Right atrium auricular region (tissue), 2 donors: ENCODE measurements at regions not wholly inside any gene's neighbourhood (a gene's known extent, or its start where the extent isn't known, plus 50 kb on each side); places are given as distances from the start of the nearest gene placed in this dataset.

ENCODE experiments used
- DNase-seq: peaks from one replicate; pipeline ENCODE4 v3.0.0-alpha.2; 2019; ENCODE audit warnings: low spot score
- H3K27ac ChIP-seq, 2 donors: fragments of 200-600 bp; sonication (generic); 1 replicate in 1 of 2; 2 replicates in 1 of 2; pipeline ENCODE4 v1.5.1; 2016 to 2019
- H3K27me3 ChIP-seq, 2 donors: fragments of 200-600 bp; sonication (generic); one replicate each; pipeline versions ENCODE4 v1.5.1 to v1.6.0; 2017 to 2019
- H3K36me3 ChIP-seq: fragments of 200-600 bp; sonication (generic); one replicate; pipeline ENCODE4 v1.5.1; 2016
- H3K4me1 ChIP-seq, 2 donors: fragments of 200-600 bp; sonication (generic); one replicate each; pipeline versions ENCODE4 v1.5.1 to v1.6.0; 2017 to 2019
- H3K4me3 ChIP-seq, 2 donors: fragments of 200-600 bp; sonication (generic); 1 replicate in 1 of 2; 2 replicates in 1 of 2; pipeline ENCODE4 v1.5.1; 2017 to 2019; ENCODE audit warnings: mild to moderate bottlenecking in 1 of 2, moderate library complexity in 1 of 2
- H3K9me3 ChIP-seq, 2 donors: fragments of 200-600 bp; sonication (generic); one replicate each; pipeline ENCODE4 v1.5.1; 2019
- TF ChIP-seq, protein P1 (sequence below), 2 donors: fragments of 200-600 bp; sonication (generic); IDR thresholded peaks; one replicate each; pipeline ENCODE4 v1.5.1; 2019; ENCODE audit warnings: antibody characterized with exemption in 2 of 2

GRCh38 chrX:139222511-139223200, 307.9 kb upstream of the F9 start:
- H3K4me1 ChIP-seq = no peaks in the 10 kb centered on the region
- H3K4me3 ChIP-seq = no peak overlapping the region
- TF ChIP-seq, protein P1, sequence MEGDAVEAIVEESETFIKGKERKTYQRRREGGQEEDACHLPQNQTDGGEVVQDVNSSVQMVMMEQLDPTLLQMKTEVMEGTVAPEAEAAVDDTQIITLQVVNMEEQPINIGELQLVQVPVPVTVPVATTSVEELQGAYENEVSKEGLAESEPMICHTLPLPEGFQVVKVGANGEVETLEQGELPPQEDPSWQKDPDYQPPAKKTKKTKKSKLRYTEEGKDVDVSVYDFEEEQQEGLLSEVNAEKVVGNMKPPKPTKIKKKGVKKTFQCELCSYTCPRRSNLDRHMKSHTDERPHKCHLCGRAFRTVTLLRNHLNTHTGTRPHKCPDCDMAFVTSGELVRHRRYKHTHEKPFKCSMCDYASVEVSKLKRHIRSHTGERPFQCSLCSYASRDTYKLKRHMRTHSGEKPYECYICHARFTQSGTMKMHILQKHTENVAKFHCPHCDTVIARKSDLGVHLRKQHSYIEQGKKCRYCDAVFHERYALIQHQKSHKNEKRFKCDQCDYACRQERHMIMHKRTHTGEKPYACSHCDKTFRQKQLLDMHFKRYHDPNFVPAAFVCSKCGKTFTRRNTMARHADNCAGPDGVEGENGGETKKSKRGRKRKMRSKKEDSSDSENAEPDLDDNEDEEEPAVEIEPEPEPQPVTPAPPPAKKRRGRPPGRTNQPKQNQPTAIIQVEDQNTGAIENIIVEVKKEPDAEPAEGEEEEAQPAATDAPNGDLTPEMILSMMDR (IDR thresholded peaks at IDR 0.05) = no peak
- no peaks in the 10 kb centered on the region for H3K36me3 ChIP-seq
- DNase-seq = no peak
- H3K9me3 ChIP-seq = no peaks in the 10 kb centered on the region
- no peaks in the 10 kb centered on the region for H3K27me3 ChIP-seq
- H3K27ac ChIP-seq = no peak overlapping the region

GRCh38 chrX:139213241-139213709, 317.3 kb upstream of the F9 start:
- Histone ChIP-seq H3K9me3 (no peaks in the 10 kb centered on the region), H3K27me3 (no peaks in the 10 kb centered on the region), H3K4me3 (no peak overlapping the region), H3K4me1 (no peaks in the 10 kb centered on the region), H3K36me3 (no peaks in the 10 kb centered on the region), H3K27ac (no peak overlapping the region)
- TF ChIP-seq, protein P1 (IDR thresholded peaks at IDR 0.05) = no peak
- no peak for DNase-seq

DNA sequence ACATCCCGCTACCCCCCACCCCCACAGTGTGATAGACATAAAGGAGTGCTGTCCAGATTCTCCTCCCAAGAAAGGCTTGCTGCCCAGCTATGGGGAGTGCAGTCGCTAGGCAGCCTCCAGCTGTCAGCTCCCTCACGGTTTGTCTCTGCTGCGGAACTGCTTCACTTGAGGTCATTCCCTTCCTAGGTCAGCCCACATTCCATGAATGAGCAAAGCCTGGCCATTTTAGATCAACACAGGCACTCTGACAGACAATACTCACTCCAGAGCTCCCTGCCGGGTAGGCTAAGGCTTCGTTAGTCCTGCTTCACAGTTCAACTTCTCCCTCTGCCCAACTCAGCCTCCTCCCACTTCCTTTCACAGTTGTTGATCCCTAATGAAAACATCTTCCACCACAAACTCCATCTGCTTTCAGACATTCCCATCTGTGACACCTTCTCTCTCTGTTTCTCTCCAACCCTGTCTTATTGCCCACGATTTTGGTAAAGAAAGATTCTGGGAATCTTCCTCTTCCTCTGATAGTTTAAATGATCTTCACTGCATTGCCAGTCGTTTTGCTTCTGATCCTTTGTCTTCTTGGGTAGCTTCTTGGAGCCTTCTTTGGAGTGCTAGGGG, 318.9 kb upstream of the F9 start:
- Histone ChIP-seq H3K27me3 (no peaks in the 10 kb centered on the region), H3K4me3 (no peak overlapping the region), H3K9me3 (no peaks in the 10 kb centered on the region), H3K27ac (no peak overlapping the region), H3K36me3 (no peaks in the 10 kb centered on the region), H3K4me1 (no peaks in the 10 kb centered on the region)
- DNase-seq = no peak
- TF ChIP-seq, protein P1 (IDR thresholded peaks at IDR 0.05) = no peak

DNA sequence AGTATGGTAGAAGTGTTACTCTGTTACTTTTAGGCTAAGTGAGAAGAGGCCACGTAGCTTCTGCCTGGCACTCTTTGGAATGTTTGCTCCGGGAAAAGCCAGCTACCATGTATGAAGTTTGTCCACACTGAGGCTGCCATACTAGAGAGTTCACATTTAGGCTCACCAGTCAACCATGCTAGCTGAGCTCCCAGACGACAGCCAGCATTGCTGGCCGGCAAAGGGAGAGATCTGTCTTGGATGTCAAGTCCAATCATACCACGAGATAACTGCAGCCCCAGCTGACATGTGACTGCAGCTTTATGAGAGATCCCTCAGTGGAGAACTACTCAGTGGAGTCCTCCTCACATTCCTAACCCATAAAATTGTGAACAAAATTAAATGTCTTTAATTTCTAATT, 321.2 kb upstream of the F9 start:
- Histone ChIP-seq H3K9me3 (no peaks in the 10 kb centered on the region), H3K36me3 (no peaks in the 10 kb centered on the region), H3K4me1 (peaks cover 0 to 6% of the 10 kb centered on the region in 2 donors), H3K27me3 (no peaks in the 10 kb centered on the region), H3K27ac (no peak overlapping the region), H3K4me3 (no peak overlapping the region)
- TF ChIP-seq, protein P1 (IDR thresholded peaks at IDR 0.05) = no peak
- DNase-seq = no peak

DNA sequence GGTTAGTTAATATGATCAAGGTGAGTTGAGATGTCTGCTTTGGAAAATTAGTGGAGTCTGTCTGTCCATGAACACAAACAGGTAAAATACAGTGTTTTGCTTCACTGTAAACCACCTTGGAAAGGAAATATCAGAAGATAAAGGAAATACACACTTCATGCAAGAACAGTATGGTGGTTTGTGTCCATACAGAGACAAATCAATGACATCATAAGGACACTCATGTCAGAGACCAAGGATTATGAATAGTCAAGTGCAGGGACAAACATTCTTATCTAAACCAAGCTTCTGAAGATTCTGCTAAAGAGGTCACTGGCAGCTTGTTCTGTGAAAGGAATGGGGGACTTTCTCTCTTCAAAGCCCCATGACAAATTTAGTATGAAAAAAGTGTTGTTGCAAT, 322.9 kb upstream of the F9 start:
- Histone ChIP-seq H3K27ac (no peak overlapping the region), H3K36me3 (no peaks in the 10 kb centered on the region), H3K4me3 (no peak overlapping the region), H3K27me3 (no peaks in the 10 kb centered on the region), H3K9me3 (no peaks in the 10 kb centered on the region), H3K4me1 (peaks cover 0 to 6% of the 10 kb centered on the region in 2 donors)
- DNase-seq = no peak
- TF ChIP-seq, protein P1 (IDR thresholded peaks at IDR 0.05) = no peak
